ENCODE measurements at regions not wholly inside any gene's neighbourhood (a gene's known extent, or its start where the extent isn't known, plus 50 kb on each side); places are given as distances from the start of the nearest gene placed in this dataset.

GRCh38 chr16:26295625-26296304 lies 604.0 kb downstream of the HS3ST4 start:
- no peak for DNase-seq

DNA sequence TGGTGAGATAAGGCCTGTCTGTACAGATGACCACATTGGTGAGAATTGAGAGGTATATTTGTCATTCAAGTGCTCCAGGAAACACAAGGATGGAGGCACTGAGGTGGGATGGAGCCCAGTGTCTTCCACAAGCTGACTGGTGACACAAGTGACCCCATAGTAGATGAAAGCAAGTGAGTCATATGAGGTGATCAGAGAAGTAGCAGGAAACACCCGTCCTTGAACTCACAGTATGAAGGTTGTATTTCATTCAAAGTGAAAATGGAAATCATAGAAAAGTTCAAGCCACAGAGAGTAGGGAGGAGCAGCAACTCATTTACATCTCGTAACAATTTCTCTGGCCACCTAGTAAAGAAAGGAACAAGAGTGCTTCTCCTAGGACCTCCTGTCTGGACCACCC lies 609.8 kb downstream of the HS3ST4 start:
- no peak for DNase-seq

- DNase-seq: no peak
These were observed 625.1 kb downstream of the HS3ST4 start for GRCh38 chr16:26316683-26317464.

DNA sequence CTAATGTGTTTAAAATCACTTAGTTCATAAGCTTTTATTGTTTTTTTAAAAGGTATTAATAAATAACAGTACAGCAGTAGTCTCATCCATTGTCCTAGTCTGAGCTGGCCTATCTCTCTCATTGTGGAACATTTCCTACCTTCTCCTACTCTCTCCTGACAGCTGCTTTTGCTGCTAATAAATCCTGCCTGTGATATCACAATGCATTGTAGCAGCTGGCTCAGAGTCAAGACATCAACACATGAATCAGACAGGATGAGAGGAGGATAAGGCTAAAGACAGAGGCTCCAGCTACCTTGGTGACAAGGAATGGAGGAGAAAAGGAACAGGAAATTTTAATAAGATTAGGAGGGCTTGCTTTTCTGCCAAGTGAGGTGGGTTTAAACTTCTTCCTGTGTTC lies 626.1 kb downstream of the HS3ST4 start:
- peak; percentile 7 for DNase-seq

DNA sequence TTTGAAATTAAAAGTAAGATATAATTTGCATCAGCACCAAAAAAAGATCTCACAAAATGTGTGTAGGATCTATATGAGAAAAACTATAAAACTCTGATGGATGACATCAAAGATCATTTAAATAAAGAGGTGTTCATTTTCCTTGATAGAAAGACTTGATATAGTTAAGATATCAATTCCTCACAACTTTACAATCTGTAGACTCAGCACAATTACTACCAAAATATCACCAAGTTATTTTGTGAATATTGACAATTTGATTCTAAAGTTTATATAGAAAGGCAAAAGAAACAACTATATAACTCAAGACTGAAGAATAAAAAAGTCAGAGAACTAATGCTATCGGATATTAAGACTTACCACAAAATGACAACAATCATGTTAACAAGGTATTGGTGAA lies 638.9 kb downstream of the HS3ST4 start:
- DNase-seq: no peak

- no peak for DNase-seq
These were observed 642.7 kb downstream of the HS3ST4 start for GRCh38 chr16:26334218-26335111.

- DNase-seq: no peak
These were observed 643.6 kb downstream of the HS3ST4 start for GRCh38 chr16:26335236-26335853.

- no peak for DNase-seq
These were observed 650.9 kb downstream of the HS3ST4 start for GRCh38 chr16:26342621-26343020.

GRCh38 chr16:26344240-26344776 lies 652.5 kb downstream of the HS3ST4 start:
- no peak for DNase-seq

GRCh38 chr16:26344976-26345375 lies 653.2 kb downstream of the HS3ST4 start:
- no peak for DNase-seq

DNA sequence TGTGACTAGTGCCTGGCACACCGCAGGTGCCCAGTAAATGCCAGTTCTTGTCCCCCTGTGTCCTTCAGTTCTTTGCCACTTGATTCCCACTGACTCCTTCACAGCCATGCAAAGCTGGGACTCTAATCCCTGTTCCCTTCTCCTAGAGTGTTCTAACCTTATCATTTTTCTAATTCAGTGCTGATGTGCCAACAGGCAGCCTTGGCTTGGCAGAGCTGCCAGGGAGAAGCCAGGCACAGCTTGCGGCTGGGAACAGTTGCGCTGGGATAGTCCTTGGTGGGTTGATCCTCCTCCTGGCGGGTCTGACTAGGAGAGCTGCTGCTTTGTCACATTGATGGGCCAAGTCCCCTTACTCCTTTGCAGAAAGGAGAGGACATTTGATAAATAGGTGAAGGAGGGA lies 654.2 kb downstream of the HS3ST4 start:
- no peak for DNase-seq

GRCh38 chr16:26348095-26348494 lies 656.3 kb downstream of the HS3ST4 start:
- DNase-seq: no peak

- no peak for DNase-seq
These were observed 669.1 kb downstream of the HS3ST4 start for GRCh38 chr16:26360867-26361266.

- DNase-seq: no peak
These were observed 671.8 kb downstream of the HS3ST4 start for GRCh38 chr16:26363581-26363980.

GRCh38 chr16:26365161-26365940 lies 673.6 kb downstream of the HS3ST4 start:
- no peak for DNase-seq

GRCh38 chr16:26371349-26371869 lies 679.6 kb downstream of the HS3ST4 start:
- no peak for DNase-seq

GRCh38 chr16:26374279-26374925 lies 682.6 kb downstream of the HS3ST4 start:
- DNase-seq: no peak

GRCh38 chr16:26382586-26382985 lies 684.1 kb upstream of the C16orf82 start:
- peak; percentile 55 for DNase-seq

- peak; percentile 47 for DNase-seq
These were observed 680.6 kb upstream of the C16orf82 start for GRCh38 chr16:26386096-26386495.

DNA sequence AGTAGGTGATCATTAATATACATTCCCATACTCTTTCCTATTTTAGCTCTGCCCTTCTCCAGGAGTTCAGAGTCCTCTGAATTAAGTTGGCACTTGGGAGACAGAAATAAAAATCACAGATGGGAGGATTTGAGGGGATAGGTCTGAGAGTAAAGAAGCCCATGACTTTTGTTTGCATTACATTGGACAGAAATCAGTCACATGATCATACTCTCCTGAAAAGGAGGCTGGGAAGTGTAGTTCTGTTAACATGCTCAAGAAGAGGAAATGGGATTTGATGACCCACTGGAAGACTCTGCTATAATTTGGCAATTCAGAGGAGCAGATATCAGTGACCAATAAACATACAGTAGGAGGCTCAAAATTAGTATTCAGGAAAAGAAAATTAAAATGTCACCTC lies 674.9 kb upstream of the C16orf82 start:
- no peak for DNase-seq

DNA sequence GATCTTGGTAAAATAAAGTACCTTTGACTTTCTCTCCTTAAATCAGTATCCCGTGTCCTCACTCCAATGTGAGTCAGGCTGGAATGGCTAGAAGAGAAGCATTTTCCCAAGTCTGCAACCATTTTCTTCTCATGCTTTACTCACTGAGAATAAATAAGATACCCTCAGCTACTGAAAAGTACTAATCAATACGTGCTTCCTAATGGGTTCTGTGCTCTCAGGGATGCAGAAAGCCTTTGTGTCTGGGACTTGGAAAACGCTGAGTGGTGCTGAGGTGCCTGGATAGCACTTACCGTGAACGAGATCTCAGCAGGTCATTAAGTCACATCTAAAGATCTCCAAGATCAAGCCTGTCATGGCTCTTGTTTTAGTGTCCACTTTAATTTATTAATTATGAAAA lies 672.3 kb upstream of the C16orf82 start:
- no peak for DNase-seq
